Neural progenitor cell (in vitro differentiated cells): ENCODE measurements at regions not wholly inside any gene's neighbourhood (a gene's known extent, or its start where the extent isn't known, plus 50 kb on each side); places are given as distances from the start of the nearest gene placed in this dataset.

Experiments
- DNase-seq: peaks from one replicate; pipeline ENCODE4 v3.0.0-alpha.2; 2016; ENCODE audit warnings: low spot score
- H2AFZ ChIP-seq: fragments of 200-600 bp; sonication (generic); replicated peaks from 2 replicates; pipeline ENCODE4 v1.6.1; 2016; ENCODE audit warnings: antibody characterized with exemption
- H3F3A ChIP-seq: fragments of 200-600 bp; sonication (generic); 2 replicates; pipeline ENCODE4 v1.6.1; 2016; ENCODE audit warnings: antibody characterized with exemption, low read depth
- H3K27ac ChIP-seq: fragments of 200-600 bp; sonication (generic); 2 replicates; pipeline ENCODE4 v1.5.1; 2016; ENCODE audit warnings: mild to moderate bottlenecking
- H3K27me3 ChIP-seq: fragments of 200-600 bp; sonication (generic); 2 replicates; pipeline ENCODE4 v1.6.1; 2016; ENCODE audit warnings: mild to moderate bottlenecking, moderate library complexity
- H3K36me3 ChIP-seq: fragments of 200-600 bp; sonication (generic); 2 replicates; pipeline ENCODE4 v1.5.1; 2016
- H3K4me1 ChIP-seq: fragments of 200-600 bp; sonication (generic); 2 replicates; pipeline ENCODE4 v1.6.1; 2016; ENCODE audit warnings: mixed run types
- H3K4me2 ChIP-seq: fragments of 200-600 bp; sonication (generic); 2 replicates; pipeline ENCODE4 v1.6.1; 2016
- H3K4me3 ChIP-seq: fragments of 200-600 bp; sonication (generic); 2 replicates; pipeline ENCODE4 v1.5.1; 2016
- H3K79me2 ChIP-seq: fragments of 200-600 bp; sonication (generic); 2 replicates; pipeline ENCODE4 v1.6.1; 2016; ENCODE audit warnings: low read depth
- H3K9ac ChIP-seq: fragments of 200-600 bp; sonication (generic); 2 replicates; pipeline ENCODE4 v1.6.1; 2016
- H3K9me3 ChIP-seq: fragments of 200-600 bp; sonication (generic); 2 replicates; pipeline ENCODE4 v1.5.1; 2016; ENCODE audit warnings: low read depth
- H4K20me1 ChIP-seq: fragments of 200-600 bp; sonication (generic); 2 replicates; pipeline ENCODE4 v1.6.1; 2016; ENCODE audit warnings: low read depth
- H3K27ac Mint-ChIP-seq: 3 replicates; pipeline ENCODE4 v1.8.0; 2021; ENCODE audit warnings: mixed read lengths
- H3K27me3 Mint-ChIP-seq: 2 replicates; pipeline ENCODE4 v1.8.0; 2022; ENCODE audit warnings: low read depth, mild to moderate bottlenecking, inconsistent platforms, moderate library complexity, mixed read lengths; ENCODE audit not compliant: insufficient read depth
- H3K36me3 Mint-ChIP-seq: 3 replicates; pipeline ENCODE4 v1.8.0; 2021; ENCODE audit warnings: mixed read lengths
- H3K4me1 Mint-ChIP-seq: 3 replicates; pipeline ENCODE4 v1.8.0; 2021; ENCODE audit warnings: mixed read lengths
- H3K4me3 Mint-ChIP-seq: 3 replicates; pipeline ENCODE4 v1.8.0; 2021; ENCODE audit warnings: mild to moderate bottlenecking, moderate library complexity, mixed read lengths
- H3K9me3 Mint-ChIP-seq: 3 replicates; pipeline ENCODE4 v1.8.0; 2020; ENCODE audit warnings: mixed read lengths
- CTCF ChIP-seq: fragments of 200-600 bp; sonication (generic); IDR thresholded peaks from 2 replicates; pipeline ENCODE4 v1.5.1; 2017; ENCODE audit warnings: antibody characterized with exemption, mild to moderate bottlenecking
- EZH2 ChIP-seq: fragments of 200-600 bp; sonication (generic); IDR thresholded peaks from 2 replicates; pipeline ENCODE4 v1.6.1; 2017; ENCODE audit warnings: antibody characterized with exemption, mild to moderate bottlenecking, moderate library complexity
- EZH2phosphoT487 ChIP-seq: fragments of 200-600 bp; sonication (generic); IDR thresholded peaks from 2 replicates; pipeline ENCODE4 v1.6.1; 2017; ENCODE audit warnings: antibody characterized with exemption

- H3K4me2 ChIP-seq: no peak overlapping the region
- H3K9ac ChIP-seq: no peak overlapping the region
- H3K27ac ChIP-seq: no peak overlapping the region
- no peak overlapping the region for H3K4me3 Mint-ChIP-seq
- H3K79me2 ChIP-seq: no peaks in the 10 kb centered on the region
- H3F3A ChIP-seq: no peaks in the 10 kb centered on the region
- no peak overlapping the region for H2AFZ ChIP-seq
- H3K9me3 ChIP-seq: no peaks in the 10 kb centered on the region
- H3K9me3 Mint-ChIP-seq: no peaks in the 10 kb centered on the region
- DNase-seq: no peak
- H3K4me1 Mint-ChIP-seq: peaks cover under 1% of the 10 kb centered on the region
- H3K27me3 ChIP-seq: no peaks in the 10 kb centered on the region
- no peak overlapping the region for H3K27ac Mint-ChIP-seq
- H3K36me3 ChIP-seq: no peaks in the 10 kb centered on the region
- no peaks in the 10 kb centered on the region for H3K36me3 Mint-ChIP-seq
- no peaks in the 10 kb centered on the region for H4K20me1 ChIP-seq
- H3K4me3 ChIP-seq: no peak overlapping the region
- H3K27me3 Mint-ChIP-seq: peaks cover 4% of the 10 kb centered on the region
- no peaks in the 10 kb centered on the region for H3K4me1 ChIP-seq
- TF ChIP-seq CTCF (no peak), EZH2 (no peak), EZH2phosphoT487 (no peak)
Observed at GRCh38 chr18:9011431-9011830, 91.1 kb upstream of the NDUFV2 start.

GRCh38 chr18:9013926-9014373, 88.5 kb upstream of the NDUFV2 start:
- H2AFZ ChIP-seq: no peak overlapping the region
- Mint-ChIP-seq H3K9me3 (peaks cover 3% of the 10 kb centered on the region), H3K4me3 (no peak overlapping the region), H3K4me1 (peaks cover 16% of the 10 kb centered on the region), H3K27me3 (peaks cover 6% of the 10 kb centered on the region), H3K27ac (no peak overlapping the region), H3K36me3 (no peaks in the 10 kb centered on the region)
- DNase-seq: no peak
- H3K4me1 ChIP-seq: peaks cover 3% of the 10 kb centered on the region
- no peaks in the 10 kb centered on the region for H3K36me3 ChIP-seq
- no peaks in the 10 kb centered on the region for H3K79me2 ChIP-seq
- H4K20me1 ChIP-seq: no peaks in the 10 kb centered on the region
- H3K9me3 ChIP-seq: no peaks in the 10 kb centered on the region
- H3F3A ChIP-seq: no peaks in the 10 kb centered on the region
- H3K27ac ChIP-seq: no peak overlapping the region
- no peak overlapping the region for H3K9ac ChIP-seq
- no peak overlapping the region for H3K4me3 ChIP-seq
- H3K27me3 ChIP-seq: no peaks in the 10 kb centered on the region
- TF ChIP-seq EZH2: no peak
- no peak for TF ChIP-seq CTCF
- no peak for TF ChIP-seq EZH2phosphoT487
- no peak overlapping the region for H3K4me2 ChIP-seq

GRCh38 chr18:9015689-9016088, 86.8 kb upstream of the NDUFV2 start:
- H3K4me1 Mint-ChIP-seq: peaks cover 16% of the 10 kb centered on the region
- TF ChIP-seq CTCF: no peak
- TF ChIP-seq EZH2phosphoT487: no peak
- no peak for TF ChIP-seq EZH2
- peaks cover 6% of the 10 kb centered on the region for H3K9me3 Mint-ChIP-seq
- no peak overlapping the region for H3K4me2 ChIP-seq
- H2AFZ ChIP-seq: no peak overlapping the region
- H3K27me3 ChIP-seq: no peaks in the 10 kb centered on the region
- no peaks in the 10 kb centered on the region for H4K20me1 ChIP-seq
- H3K27ac ChIP-seq: no peak overlapping the region
- H3K79me2 ChIP-seq: no peaks in the 10 kb centered on the region
- H3K36me3 ChIP-seq: no peaks in the 10 kb centered on the region
- DNase-seq: no peak
- no peaks in the 10 kb centered on the region for H3K9me3 ChIP-seq
- no peaks in the 10 kb centered on the region for H3F3A ChIP-seq
- H3K27ac Mint-ChIP-seq: no peak overlapping the region
- no peaks in the 10 kb centered on the region for H3K36me3 Mint-ChIP-seq
- no peak overlapping the region for H3K4me3 ChIP-seq
- H3K4me1 ChIP-seq: peaks cover 3% of the 10 kb centered on the region
- no peak overlapping the region for H3K4me3 Mint-ChIP-seq
- no peak overlapping the region for H3K9ac ChIP-seq
- H3K27me3 Mint-ChIP-seq: peaks cover 10% of the 10 kb centered on the region
